NCI-H187 treated with DMSO at 0.1 percent for 48 hours (cell line): ENCODE measurements at regions not wholly inside any gene's neighbourhood (a gene's known extent, or its start where the extent isn't known, plus 50 kb on each side); places are given as distances from the start of the nearest gene placed in this dataset.
"Not testable (repeated sequence)": the region's sequence is repeated elsewhere in the genome, so short reads cannot be mapped to it uniquely, and the experiment has no call there.

Experiments used
- DNase-seq: peaks from one replicate; lab custom pipeline; 2025; lab: John Stamatoyannopoulos, UW

DNA sequence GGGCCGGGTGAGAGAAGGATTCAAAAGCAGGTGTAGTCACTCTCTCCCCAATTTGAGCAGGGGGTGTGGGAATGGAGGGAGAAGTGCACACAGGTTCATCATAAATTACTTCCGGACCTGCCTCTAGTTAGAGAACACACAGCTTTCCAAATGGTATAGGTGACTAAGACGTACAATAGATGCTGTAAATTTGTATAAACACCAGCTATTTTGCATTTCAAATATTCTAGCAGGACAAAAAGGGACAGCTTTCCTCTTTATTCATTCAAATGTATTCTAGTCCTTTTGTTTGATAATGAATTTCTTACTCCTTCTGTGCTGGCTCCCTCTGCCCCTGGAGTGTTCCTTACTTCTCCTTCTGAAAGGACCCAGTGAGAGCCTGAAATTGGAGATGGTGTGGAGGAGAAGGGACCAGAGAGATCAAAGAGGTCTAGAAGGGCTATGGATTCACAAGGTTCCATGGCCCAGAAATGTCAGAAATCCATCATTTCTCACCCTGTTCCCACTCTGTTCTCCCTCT, 53.2 kb upstream of the SH3BP4 start:
- DNase-seq, result no peak

DNA sequence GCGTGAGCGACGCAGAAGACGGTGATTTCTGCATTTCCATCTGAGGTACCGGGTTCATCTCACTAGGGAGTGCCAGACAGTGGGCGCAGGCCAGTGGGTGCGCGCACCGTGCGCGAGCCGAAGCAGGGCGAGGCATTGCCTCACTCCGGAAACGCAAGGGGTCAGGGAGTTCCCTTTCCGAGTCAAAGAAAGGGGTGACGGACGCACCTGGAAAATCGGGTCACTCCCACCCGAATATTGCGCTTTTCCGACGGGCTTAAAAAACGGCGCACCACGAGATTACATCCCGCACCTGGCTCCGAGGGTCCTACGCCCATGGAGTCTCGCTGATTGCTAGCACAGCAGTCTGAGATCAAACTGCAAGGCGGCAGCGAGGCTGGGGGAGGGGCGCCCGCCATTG, 63.4 kb upstream of the SH3BP4 start:
- DNase-seq, result not testable (repeated sequence)

DNA sequence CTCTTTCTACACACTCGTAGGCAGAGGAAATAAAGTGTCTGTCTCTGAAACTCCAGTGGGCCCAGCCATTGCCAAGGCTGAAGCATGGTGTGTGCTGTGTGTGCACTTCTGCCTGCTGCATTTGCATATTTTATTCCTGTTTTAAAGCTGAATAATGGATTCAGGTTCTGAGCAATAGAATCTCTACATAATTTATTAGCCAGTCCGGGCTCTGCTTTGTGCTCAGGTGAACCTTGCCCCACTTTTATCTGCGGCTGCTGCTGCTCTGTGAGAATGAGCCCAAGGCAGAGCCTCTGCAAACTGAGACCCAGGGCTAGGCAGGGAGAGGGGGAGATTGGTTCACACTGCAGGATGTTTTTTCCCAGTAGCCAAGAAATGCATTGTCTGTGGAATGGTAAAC, 64.6 kb upstream of the SH3BP4 start:
- no peak for DNase-seq

DNA sequence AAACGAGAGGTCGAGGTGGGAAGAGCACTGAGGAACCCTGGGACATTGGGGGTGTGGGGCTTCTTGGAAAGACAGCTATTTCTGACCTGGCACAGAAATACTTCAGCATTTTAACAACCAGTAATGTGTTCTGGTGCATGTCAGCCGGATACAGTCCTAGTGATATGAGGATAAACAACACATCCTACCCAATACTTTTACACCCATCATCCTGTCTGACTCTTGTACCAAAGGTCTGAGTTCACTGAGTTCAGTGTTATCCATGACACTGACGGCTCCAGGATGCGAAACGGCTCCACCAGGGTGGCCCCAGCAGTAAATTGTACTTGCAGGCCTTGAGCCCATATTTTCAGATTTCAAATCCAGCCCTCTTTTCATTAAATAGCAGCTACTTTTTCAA, 65.9 kb upstream of the SH3BP4 start:
- DNase-seq, result no peak

DNA sequence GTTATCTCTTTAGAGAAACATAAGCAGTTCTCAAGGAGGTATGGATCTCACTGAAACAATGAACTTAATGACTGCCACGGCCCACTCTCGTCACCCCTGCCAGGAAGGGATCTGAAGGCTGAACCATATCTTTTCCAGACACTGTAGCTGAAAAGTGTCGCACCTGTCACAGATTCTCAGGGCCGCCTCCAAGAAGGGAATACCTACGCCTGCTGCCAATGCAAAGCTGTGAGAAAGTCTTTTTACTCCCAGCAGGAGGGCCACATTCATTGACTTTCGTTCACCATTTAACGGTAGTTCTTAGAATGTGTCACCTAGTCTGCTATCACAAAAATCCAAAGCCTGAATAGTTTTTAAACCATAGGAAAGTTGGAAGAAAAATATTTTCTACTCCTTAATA, 66.7 kb upstream of the SH3BP4 start:
- DNase-seq, result no peak

DNA sequence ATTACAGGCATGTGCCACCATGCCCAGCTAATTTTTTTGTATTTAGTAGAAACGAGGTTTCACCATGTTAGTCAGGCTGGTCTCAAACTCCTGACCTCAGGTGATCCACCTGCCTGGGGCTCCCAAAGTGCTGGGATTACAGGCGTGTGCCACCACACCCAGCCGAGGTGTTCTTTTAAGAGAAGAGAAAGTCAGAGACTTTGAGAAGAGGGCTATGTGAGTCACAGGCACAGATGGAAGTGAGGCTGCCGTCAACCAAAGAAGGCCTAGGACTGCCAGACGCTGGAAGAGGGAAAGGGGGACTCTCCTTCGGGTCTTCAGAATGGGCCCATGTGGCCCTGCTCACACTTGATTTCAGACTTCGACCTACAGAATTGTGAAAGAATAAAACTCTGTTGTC, 67.2 kb upstream of the SH3BP4 start:
- DNase-seq, result no peak

DNA sequence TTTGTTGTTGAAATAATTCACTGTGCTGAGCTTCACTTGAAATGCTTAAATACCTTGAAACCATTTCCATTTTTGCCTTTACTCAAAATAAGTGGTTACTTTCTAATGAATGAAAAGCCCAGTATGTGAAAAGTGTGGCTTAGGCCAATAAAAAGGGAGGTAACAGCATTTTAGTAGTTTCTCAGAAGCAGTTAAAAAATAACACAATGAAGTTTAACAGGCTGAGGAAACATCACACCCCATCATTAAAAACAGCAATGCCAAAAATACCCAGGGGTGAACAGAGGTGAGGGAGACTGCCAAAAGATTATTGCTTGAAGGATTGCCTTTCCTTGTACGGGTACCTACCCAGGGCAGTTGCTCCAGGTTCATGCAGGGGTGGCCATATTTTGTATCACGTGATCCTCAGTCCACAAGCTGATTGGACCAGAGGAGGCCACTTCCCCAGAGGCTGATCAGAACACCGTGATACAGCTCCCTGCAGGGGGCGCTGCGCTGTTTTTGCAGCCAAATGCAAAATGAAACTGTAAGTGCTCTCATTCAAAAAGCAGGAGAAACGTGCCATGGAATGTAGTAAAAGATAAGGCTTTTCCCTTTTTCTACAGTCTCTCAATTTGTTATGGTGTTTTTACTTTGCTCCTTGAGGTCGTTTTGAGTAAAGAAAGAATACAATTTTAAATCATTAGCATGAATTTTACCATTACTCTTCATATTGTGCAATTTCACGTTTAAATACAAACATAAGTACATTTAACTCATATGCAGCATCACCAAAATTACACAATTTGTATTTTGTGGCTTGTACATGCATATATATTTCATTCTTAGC, 70.2 kb upstream of the SH3BP4 start:
- DNase-seq, result no peak

DNA sequence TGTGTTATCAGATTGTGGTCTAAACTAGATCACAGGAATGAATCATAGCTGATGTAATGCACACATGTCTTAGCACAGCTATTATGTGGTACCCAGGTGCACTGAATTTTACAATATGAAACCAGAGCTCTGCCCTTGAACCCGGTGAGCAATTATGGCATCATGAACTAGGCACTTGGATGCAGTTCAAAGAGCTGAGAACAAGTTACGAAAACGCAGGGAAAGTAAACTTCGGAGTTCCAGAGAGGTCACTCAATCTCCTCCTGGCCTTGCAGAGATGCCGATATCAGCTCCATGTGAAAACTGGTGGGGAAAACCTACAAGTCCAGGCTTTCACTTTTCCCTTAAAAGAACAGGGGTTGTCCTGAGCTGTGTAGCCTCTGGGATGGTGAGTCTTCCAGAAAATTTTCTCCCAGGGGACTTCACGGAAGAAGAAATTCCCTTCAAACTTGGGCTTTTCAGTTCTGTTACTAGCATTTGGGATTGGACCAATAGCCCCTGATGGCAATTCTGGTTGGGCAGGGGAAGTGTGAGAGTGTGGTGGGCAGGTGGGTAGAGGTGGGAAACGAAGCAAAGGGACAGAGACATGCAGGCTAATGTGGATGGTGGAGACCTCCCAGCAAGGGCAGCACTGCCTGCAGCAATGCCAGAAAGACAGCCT, 71.1 kb upstream of the SH3BP4 start:
- DNase-seq, result no peak

DNA sequence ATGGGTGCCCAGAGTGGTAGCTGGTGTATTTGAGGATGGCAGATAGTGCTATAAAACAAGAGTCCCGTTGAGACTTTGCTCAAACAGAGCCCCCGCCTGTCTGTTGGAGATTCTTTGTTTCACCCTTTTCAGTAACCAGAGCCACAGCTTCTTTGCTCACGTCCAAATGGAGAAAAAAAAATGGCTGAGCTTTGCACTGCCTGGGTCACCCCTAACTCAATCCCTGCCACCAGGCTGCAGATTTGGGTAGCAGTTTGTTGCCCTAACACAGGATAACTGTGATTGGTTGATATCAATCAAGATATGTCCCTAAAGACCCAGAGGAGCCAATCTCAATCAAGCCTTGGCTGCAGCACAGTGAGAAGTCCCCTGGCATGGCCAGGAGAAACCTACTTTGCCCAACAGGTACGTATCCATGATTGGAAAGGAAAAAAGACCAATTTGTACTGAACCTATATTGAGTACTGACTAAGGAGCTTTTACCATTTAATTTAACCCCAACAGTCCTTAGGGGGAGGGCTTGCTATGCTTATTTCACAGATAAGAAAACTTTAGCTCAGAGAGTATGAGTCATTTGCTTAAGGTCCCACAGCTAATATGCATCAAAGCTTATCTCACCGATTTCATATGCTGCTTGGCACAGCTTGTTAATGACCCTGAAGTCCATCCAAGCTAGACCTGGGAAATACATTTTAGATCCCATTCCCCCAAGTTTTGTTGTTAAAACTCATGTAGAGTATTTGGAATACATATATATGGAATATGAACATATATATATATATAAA, 72.0 kb upstream of the SH3BP4 start:
- no peak for DNase-seq

DNA sequence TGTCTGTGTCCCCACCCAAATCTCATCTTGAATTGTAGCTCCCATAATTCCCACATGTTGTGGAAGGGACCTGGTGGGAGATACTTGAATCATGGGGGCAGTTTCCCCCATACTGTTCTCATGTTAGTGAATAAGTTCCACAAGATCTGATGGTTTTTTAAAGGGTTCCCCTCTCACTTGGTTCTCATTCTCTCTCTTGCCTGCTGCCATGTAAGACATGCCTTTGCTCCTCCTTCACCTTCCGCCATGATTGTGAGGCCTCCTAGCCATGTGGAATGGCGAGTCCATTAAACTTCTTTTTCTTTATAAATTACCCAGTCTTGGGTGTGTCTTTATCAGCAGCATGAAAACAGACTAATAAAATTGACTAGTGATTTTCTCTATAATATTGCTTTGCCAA, 75.2 kb upstream of the SH3BP4 start:
- not testable (repeated sequence) for DNase-seq

DNA sequence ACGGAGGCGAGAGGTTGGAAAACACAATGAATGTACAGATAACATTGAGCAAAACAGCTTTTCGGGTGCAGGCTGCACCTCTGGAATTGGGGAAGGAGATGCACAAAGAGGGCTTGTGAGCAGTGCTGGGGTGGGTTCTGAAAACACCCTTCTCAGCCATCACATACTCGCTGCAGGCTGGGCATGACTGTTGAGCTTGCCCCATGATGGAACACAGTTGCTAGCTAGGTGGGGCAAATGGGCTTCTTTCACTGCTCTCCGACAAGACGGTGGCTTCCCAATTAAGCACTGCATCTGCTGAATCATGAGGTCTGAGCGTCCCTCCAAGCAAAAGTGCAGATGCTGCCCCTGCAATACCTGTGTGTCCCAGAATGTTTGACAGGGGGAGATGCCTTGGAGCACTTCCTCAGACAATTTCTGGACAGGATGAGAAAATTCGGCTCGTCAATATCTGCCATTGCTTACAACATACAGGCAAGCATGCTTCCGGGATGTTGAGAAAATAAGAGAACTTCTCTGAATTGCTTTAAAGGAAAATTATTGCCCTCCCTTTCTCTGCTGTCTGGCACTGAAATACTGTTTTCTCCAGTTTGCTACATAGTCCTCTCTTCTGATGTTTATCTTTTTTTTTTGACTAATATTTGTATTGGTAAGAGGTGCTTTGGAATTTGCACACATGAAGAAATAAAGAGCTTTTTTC, 77.3 kb upstream of the SH3BP4 start:
- DNase-seq, result no peak

DNA sequence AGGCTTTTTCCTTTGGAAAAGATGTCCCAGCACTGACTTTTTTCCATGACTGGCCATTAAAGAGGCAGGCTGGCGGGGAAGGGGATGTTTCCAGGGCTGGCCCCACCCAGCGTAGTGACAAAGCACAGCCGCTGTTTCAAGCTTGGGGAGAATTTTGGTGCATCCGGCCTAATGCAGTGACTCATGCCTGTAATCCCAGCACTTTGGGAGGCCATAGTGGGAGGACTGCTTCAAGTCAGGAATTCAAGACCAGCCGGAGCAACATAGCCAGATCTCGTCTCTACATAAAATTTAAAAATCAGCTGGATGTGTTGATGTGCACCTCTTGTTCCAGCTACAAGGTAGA, 78.0 kb upstream of the SH3BP4 start:
- DNase-seq, result no peak

DNA sequence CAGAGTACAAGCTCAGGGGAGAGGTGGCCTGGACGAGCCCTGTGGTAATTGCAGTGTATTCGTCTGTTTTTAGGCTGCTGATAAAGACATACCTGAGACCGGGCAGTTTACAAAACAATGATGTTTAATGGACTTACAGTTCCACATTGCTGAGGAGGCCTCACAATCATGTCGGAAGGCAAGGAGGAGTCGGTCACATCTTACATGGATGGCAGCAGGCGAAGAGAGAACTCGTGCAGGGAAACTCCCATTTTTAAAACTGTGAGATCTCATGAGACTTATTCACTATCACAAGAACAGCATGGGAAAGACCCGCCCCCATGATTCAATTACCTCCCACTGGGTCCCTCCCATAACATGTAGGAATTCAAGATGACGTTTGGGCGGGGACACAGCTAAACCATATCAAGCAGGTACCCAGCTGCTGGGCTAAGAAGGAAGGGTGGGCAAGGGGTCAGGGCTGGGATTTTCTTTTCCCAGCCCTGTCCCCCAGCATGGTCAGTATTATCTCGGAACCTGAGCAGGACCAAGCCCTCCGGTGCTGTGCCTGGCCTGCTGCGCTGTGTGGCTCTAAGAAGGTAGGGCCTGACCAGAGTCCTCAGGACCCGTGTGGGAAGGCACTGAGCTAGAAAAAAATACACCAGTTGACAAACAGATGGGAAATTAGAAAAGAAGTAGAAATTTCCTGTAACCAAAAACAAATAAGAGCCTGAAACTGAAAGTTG, 78.6 kb upstream of the SH3BP4 start:
- no peak for DNase-seq

DNA sequence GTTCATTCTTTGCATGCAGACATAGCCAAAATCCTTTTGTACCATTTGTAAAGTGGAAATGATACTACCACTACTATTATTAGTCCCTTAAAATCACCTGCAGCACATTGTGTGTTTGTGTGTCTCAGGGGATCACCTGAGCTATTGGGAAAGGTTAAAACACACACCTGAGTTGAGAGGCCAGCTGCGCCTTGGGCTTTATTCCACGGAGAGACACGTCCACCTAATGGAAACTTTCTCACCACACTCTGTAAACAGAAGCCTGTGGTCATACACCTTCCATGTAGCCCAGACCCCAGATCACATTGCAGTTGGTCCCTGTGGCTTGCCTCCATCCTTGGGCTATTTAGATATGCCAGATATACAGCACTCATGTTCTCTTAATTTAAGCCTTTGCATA, 81.8 kb upstream of the SH3BP4 start:
- no peak for DNase-seq

DNA sequence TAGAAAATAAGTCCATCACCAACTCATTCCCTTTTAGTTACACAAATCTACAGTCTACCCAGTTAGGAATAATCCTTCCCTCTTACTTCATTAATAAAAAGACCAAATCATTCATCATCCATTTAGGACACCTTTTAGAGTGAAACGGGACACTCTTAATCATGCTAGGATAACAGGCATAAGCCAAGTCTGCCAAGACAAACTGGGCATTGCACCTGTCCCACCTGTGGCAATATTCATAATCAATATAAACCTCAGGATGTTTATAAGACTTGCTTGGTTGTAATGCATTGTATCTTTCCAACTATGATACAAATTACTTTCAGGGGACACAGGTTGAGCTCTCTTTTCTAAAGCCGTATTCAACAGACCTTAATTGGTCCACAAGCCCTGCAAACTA, 82.7 kb upstream of the SH3BP4 start:
- DNase-seq, result no peak

DNA sequence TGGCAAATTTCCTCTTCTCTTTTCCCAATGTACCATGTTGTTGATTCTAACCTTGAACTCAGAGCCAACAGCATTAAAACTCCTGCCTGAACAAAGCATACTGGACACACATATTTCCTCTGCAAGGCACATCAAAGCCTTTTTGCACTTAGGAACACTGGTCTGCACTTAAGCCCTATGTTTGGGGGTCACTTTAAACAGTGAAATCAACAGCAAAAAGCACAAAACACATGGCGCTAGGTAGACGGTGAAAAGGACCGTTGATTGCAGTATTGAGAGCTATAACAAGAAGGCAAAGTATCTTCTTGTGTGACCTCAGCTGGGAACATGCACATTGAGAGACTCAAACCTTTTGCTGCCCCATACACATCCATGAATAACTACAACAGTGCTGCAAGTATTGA, 83.9 kb upstream of the SH3BP4 start:
- no peak for DNase-seq

DNA sequence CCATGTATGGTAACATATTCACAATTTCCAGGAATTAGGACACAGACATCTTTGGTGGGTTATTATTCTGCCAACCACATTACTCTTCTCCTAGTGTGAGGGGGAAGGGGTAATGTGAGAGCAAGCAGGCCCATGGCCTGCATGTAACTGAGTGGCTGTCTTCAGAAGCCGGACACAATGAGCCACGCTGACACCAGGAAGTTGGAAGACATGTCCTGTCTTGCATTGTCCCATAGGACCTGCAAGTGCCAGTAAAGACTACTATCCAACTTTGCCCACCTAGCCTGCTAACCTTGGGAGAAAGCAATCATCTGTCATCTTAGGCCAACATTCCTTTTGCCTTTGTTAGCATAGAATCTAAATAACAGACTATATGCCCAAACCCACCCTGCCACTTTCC, 86.2 kb upstream of the SH3BP4 start:
- DNase-seq, result no peak

DNA sequence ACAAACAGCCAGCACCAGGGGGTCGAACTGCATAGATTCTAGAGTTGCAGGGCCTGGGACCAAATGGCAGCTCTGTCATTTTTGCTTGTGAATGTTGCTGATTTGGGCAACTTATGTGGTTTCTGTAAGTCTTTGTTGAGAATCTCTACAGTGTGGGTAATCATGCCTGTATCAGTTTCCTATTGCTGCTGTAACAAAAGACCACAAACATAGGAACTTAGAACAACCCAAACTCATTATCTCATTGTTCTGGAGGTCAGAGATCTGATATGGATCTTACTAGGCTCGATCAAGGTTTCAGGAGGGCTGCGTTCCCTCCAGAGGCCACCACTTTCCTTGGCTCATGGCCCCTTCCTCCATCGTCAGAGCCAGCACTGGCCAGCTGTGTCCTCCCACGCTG, 86.8 kb upstream of the SH3BP4 start:
- DNase-seq, result no peak

DNA sequence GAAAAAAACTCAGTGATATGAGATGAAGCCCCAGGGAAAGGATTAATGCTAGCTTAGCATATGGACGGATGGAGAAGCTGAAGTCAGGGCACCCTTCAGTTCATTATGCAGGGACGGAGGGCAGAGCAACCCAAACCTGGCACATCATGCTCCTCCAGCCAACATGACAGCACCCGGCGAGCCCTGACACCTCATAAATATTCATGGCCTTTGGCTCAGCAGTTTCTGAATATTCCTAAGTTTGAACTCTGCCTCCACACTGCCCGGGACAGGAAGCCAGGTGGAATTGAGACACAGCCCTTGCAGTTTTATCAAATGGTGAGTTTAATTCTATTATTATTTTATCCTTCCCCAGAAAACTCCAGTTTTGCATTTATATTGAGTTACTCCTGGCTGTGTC, 87.3 kb upstream of the SH3BP4 start:
- DNase-seq, result no peak

DNA sequence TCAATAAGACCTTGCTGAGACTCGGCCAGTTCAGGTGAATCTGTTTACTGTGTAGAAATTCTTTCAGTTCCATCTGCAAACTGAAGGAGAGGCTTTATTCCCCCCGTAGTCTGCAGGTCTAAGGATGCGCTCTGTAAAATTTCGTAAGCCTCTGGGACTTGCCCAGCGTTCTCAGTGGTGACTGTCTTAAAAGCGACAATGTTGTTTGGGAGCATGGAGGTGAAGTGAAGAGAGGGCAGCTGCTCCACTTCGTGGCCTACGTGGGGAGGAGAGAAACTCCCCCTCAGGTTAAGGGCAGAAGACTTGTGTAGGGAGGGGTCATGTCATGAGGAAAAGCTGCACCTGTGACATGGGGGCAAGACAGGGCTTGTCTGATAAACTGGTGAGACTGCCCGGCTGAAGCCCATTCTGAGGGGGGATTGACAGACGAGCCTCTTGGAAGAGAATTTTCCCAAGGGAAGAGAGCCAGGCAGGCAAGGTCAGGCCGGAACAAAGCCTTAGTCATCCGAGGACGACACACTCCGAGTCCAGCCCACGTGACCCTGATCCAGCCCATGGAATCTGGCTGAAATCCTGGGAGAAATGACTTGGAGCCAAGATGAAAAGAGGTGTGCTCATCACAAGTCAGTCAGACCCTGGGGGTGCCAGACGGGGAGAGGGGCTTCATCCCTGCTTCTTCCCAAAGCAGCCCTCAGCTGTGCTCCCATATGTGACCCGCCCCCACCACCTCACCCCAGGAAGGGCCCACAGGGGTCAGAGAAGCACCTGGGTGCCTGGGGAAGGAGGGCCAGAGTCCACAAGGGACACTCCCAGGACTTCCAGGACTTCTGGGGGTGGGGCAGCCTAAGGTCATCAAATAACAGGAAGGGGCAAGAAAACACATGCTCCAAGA, 88.5 kb upstream of the SH3BP4 start:
- no peak for DNase-seq
